Forelimb muscle (tissue), 1 donor: ENCODE measurements at regions not wholly inside any gene's neighbourhood (a gene's known extent, or its start where the extent isn't known, plus 50 kb on each side); places are given as distances from the start of the nearest gene placed in this dataset.

ENCODE experiments used
- DNase-seq: peaks from one replicate; pipeline ENCODE4 v3.0.0-alpha.2; 2013; ENCODE audit warnings: low read depth

- DNase-seq: no peak
These were observed 576.1 kb upstream of the RGS18 start for GRCh38 chr1:191582169-191582568.

- DNase-seq: no peak
These were observed 573.2 kb upstream of the RGS18 start for GRCh38 chr1:191585095-191585494.

GRCh38 chr1:191588905-191589304 lies 569.4 kb upstream of the RGS18 start:
- DNase-seq: no peak

- no peak for DNase-seq
These were observed 568.7 kb upstream of the RGS18 start for GRCh38 chr1:191589536-191589935.

DNA sequence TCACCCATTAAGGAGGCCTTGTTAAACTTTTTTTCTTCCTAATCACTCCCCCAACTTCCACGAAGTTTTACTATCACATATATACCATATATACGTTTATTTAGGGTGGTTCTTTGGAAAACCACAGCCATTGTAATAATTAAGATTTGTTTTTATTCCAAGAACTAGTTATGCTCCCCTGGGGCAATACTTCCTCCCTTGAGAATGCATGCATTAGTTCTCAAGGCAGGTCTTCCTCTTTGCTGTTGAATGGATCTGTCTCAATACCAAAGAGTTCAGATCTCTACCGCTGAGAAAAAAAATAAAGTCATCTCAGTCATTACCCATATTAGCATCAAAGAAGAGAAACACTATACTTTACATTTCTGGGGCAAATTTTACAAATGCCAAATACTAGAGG lies 567.7 kb upstream of the RGS18 start:
- no peak for DNase-seq

- DNase-seq: no peak
These were observed 566.2 kb upstream of the RGS18 start for GRCh38 chr1:191592039-191592438.

GRCh38 chr1:191592907-191593306 lies 565.4 kb upstream of the RGS18 start:
- DNase-seq: no peak

DNA sequence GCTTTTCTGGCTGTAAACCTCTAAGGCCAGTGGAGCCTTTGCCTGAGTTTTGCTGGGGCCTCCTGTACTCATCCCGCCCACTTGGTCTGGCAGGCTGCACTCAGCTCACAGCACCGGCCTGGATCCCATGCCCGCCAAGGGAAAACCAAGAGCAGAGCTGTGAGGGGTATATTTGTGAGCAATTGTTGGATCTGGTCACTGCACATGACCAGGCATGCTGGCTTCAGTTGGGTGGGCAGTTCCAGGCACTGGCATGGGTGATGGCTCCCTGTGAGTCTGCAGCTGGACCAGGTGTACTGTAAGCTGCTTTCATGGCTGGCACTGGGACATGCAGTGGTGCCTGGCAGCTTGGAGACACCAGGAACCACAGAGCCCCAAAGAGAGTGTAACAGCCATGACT lies 563.1 kb upstream of the RGS18 start:
- no peak for DNase-seq

GRCh38 chr1:191608367-191608766 lies 549.9 kb upstream of the RGS18 start:
- DNase-seq: no peak

- no peak for DNase-seq
These were observed 549.0 kb upstream of the RGS18 start for GRCh38 chr1:191609305-191609704.

GRCh38 chr1:191615101-191615821 lies 543.0 kb upstream of the RGS18 start:
- no peak for DNase-seq

- peak; percentile 54 for DNase-seq
These were observed 540.1 kb upstream of the RGS18 start for GRCh38 chr1:191618181-191618580.

GRCh38 chr1:191620883-191621282 lies 537.4 kb upstream of the RGS18 start:
- DNase-seq: no peak

- DNase-seq: no peak
These were observed 534.2 kb upstream of the RGS18 start for GRCh38 chr1:191624044-191624443.

DNA sequence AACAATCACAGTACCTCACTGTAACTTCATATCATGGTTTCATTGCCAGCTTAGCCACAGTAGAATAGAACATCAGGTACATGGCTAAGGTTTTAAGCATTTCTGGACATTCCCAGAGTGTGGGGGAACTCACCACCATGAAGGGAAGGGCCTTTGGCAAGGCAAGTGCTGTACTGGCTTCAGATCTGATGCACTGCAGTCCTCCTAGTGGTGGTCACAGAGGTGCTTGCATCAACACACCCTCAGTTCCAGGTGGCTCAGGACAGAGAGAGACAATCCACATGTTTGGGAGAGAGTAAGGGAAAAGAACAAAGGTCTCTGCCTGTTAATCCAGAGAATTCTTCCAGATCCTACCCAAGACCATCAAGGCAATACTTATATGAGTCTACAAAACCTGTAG lies 528.4 kb upstream of the RGS18 start:
- DNase-seq: no peak

DNA sequence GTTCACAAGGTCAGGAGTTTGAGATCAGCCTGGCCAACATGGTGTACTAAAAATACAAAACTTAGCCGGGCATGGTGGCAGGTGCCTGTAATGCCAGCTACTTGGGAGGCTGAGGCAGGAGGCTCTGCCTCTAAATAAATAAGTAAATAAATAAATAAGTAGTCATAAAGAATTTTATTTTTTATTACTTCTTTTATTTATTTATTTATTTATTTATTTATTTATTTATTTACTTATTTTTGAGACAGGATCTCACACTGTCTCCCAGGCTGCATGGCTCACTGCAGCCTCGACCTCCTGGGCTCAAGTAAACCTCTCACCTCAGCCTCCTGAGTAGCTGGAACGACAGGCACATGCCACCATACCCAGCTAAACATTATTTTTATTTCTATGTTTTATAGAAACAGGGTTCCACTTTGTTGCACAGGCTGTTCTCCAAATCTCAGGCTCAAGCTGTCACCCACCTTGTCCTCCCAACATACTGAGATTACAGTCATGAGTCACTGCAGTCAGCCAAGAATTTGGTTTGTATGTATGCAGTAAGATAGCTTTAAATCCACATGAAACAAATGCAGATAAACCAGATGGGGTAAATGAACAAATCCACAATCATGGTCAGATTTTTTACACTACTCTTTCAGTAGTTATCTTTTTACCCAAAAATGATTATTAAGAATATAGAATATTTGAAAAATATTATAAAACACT lies 523.3 kb upstream of the RGS18 start:
- no peak for DNase-seq

DNA sequence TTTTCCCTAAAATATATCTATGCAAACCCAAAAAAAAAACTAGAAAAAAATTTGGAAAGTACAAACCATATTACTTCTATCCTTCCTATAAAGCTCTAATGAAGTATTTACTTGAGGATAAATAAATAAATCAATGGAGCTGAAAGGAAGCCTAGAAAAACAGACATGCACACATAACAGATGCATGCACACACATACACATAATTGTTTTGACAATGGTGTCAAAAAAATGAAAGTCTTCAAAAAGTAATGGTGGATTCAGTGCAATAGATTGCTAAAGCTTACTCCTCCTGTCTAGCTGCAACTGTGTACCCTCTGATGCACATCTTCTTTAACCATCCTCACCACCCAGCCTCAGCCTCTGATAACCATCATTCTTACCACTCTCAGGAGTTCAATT lies 521.9 kb upstream of the RGS18 start:
- DNase-seq: no peak

DNA sequence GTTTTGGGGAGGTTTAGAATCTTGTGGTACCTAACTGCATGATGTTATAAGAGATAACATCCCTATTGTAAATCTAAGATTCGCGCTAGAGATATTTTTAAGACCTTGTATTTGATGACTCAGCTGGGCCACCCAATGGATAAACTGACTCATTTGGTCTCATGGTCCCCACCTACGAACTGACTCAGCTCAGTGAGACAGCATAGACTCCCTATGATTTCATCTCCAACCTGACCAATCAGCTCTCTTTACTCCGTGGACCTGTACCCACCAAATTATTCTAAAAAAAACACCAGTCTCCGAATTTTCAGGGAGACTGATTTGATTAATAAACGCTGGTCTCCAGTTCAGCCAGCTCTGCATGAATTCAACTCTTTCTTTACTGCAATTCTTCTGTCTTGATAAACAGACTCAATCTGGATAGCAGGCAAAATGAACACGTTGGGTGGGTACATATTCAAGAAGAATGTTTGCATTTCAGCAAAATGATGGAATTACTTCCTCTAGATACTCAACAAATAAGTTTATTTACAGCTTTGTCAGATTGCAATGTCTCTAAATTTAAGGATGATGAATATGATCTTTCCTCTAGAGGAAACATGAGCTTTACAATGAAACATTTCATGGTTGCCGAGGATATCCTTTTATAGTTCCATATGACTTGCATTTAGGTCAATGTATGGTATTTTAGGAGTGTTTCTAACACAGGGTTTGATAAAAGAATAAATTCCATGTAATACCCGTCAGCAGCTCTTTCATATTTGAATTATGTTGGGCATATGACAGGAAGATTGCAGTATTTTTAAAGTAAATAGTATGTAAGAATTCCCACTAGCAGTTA lies 516.6 kb upstream of the RGS18 start:
- DNase-seq: no peak

- no peak for DNase-seq
These were observed 515.2 kb upstream of the RGS18 start for GRCh38 chr1:191643060-191643459.

- no peak for DNase-seq
These were observed 509.3 kb upstream of the RGS18 start for GRCh38 chr1:191648939-191649338.

DNA sequence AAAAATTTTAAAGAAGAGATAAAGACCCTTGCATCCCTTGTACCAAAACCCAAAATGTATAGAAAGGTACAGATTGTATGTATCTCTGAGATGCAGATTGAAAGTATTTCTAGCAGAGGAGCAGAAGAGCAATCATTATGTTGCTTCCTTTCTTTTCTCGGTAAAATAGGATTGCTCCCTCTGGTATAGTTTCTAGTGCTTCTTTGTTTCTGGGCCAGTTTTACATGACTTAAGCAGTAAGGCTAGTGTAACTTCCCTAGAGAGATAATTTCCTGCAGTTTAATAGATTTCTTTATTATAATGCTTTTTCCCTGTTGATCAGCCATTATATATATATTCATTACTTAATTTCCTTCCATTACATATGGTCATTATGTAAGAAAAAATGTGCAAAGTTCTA lies 496.2 kb upstream of the RGS18 start:
- no peak for DNase-seq

DNA sequence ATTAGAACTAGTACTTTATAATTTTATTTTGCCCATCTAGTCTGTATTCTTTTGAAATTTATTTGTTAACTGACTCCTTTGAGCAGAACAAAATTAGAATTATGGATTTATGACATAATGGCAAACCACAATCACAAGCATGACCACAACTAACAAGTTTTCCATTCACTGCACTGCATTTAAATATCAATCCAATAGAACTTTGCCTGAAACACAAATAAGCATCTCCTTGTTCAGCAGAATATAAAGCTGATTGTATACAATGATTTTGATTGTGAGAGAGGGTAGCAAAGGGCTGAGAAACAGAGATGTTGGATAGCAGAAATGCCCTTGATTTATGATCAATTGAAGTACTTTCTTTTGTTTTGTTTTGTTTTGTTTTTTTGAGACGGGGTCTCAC lies 495.5 kb upstream of the RGS18 start:
- no peak for DNase-seq

- DNase-seq: no peak
These were observed 489.7 kb upstream of the RGS18 start for GRCh38 chr1:191668525-191668924.
